OCI-LY7 (cell line): ENCODE measurements at regions not wholly inside any gene's neighbourhood (a gene's known extent, or its start where the extent isn't known, plus 50 kb on each side); places are given as distances from the start of the nearest gene placed in this dataset.

Source experiments
- BruUV-seq: library from RNA; stranded (reverse); fragments of 400-500 nt; replicated peaks from 2 replicates; lab custom pipeline; 2021; lab: Mats Ljungman, UMichigan
- CTCF ChIA-PET: fragments of 300-600 bp; sonication (Branson Sonifier 250); formaldehyde crosslinking; loops from one replicate; lab custom pipeline; 2022; ENCODE audit warnings: antibody characterized with exemption; ENCODE audit not compliant: unreplicated experiment; lab: Charles Lee
- POLR2A ChIA-PET: fragments of 300-600 bp; sonication (Branson Sonifier 250); formaldehyde crosslinking; loops from one replicate; lab custom pipeline; 2022; ENCODE audit warnings: antibody characterized with exemption; lab: Charles Lee
- DNase-seq: peaks from one replicate; pipeline ENCODE4 v3.0.0-alpha.2; 2015; ENCODE audit warnings: low spot score
- H2AFZ ChIP-seq: fragments of 200-600 bp; sonication (generic), shearing (Covaris generic); 2 replicates; pipeline ENCODE4 v1.6.1; 2014; ENCODE audit warnings: mild to moderate bottlenecking, antibody characterized with exemption, low read length, moderate library complexity
- H3K27ac ChIP-seq: fragments of 200-600 bp; sonication (generic); 2 replicates; pipeline ENCODE4 v1.5.1; 2014; ENCODE audit warnings: mixed run types, low read depth, mild to moderate bottlenecking, moderate library complexity, low read length, inconsistent platforms; ENCODE audit not compliant: poor library complexity, severe bottlenecking
- H3K36me3 ChIP-seq: fragments of 200-600 bp; sonication (generic); 2 replicates; pipeline ENCODE4 v1.6.1; 2014; ENCODE audit warnings: mild to moderate bottlenecking, antibody characterized with exemption, low read length, moderate library complexity, mixed read lengths; ENCODE audit not compliant: insufficient read depth
- H3K4me1 ChIP-seq: fragments of 200-600 bp; sonication (generic); 2 replicates; pipeline ENCODE4 v1.5.1; 2014; ENCODE audit warnings: mild to moderate bottlenecking, low read length; ENCODE audit not compliant: insufficient read depth, poor library complexity, severe bottlenecking
- H3K4me2 ChIP-seq: fragments of 200-600 bp; sonication (generic); 2 replicates; pipeline ENCODE4 v1.6.1; 2014; ENCODE audit warnings: mild to moderate bottlenecking, low read length
- H3K4me3 ChIP-seq: fragments of 200-600 bp; sonication (generic); 2 replicates; pipeline ENCODE4 v1.5.1; 2014; ENCODE audit warnings: mild to moderate bottlenecking, low read depth, low read length; ENCODE audit not compliant: poor library complexity, severe bottlenecking
- H3K79me2 ChIP-seq: fragments of 200-600 bp; sonication (generic); 2 replicates; pipeline ENCODE4 v1.6.1; 2016; ENCODE audit warnings: low read depth, mild to moderate bottlenecking, low read length, moderate library complexity, mixed read lengths; ENCODE audit not compliant: insufficient read depth
- H3K9me2 ChIP-seq: fragments of 200-600 bp; sonication (generic); 2 replicates; pipeline ENCODE4 v1.6.1; 2016; ENCODE audit warnings: mild to moderate bottlenecking, low read length, mixed read lengths; ENCODE audit not compliant: insufficient read depth
- H3K9me3 ChIP-seq: fragments of 200-600 bp; sonication (generic); 2 replicates; pipeline ENCODE4 v1.6.1; 2014; ENCODE audit warnings: mild to moderate bottlenecking, mixed run types, low read length, mixed read lengths
- H4K20me1 ChIP-seq: fragments of 200-600 bp; sonication (generic); 2 replicates; pipeline ENCODE4 v1.6.1; 2014; ENCODE audit warnings: mild to moderate bottlenecking, antibody characterized with exemption, low read length, moderate library complexity, mixed read lengths; ENCODE audit not compliant: insufficient read depth
- CTCF ChIP-seq: fragments of 200-600 bp; sonication (generic); conservative IDR thresholded peaks from 2 replicates; pipeline ENCODE4 v1.5.1; 2014; ENCODE audit warnings: mild to moderate bottlenecking, antibody characterized with exemption, low read length, moderate library complexity, mixed read lengths
- EZH2phosphoT487 ChIP-seq: fragments of 200-600 bp; sonication (generic); IDR thresholded peaks from 2 replicates; pipeline ENCODE4 v1.6.1; 2018; ENCODE audit warnings: low read depth, borderline replicate concordance, mild to moderate bottlenecking, mixed run types, antibody characterized with exemption, low read length, moderate library complexity, mixed read lengths
- intact Hi-C: fragments of 100-400 bp; cut with micrococcal nuclease; formaldehyde crosslinking; loops from one replicate; pipeline ENCODE4 v1.10.0; 2022; ENCODE audit not compliant: unreplicated experiment

DNA sequence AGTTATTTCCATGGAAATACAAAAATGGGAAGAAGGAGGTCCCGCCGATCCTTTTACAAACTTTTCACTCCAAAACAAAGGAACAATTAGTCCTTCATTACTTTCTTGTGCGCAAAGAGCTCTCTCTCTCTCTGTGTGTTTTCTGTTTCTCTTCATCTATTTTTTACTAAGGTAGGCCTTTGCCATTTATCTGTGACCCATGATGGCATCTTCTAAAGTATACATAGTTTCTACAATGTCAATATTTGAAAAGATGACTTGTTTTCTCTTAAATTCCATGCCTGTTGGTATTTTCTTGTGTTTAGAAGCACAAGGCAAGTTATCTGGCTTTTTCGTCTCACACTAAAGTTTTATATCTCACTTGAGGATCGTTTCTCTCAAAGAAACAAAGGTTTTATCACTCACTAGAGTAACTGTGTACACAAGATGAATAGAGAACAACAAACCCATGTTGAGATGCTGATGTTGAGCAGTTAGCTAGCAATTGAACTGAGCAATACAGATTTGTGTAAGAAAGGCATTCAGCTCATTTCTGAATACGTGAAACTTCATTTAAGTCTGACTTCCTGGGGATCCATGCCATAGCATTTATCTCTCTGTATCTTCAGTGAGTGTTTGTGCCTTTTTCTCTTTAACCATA is 250.3 kb downstream of the GBA3 start:
- H2AFZ ChIP-seq, result no peak overlapping the region
- TF ChIP-seq EZH2phosphoT487, result no peak
- no peak for TF ChIP-seq CTCF
- no peaks in the 10 kb centered on the region for H4K20me1 ChIP-seq
- no peak overlapping the region for H3K4me3 ChIP-seq
- no peaks in the 10 kb centered on the region for H3K9me3 ChIP-seq
- no peaks in the 10 kb centered on the region for H3K36me3 ChIP-seq
- intact Hi-C loops, result no loop called here
- CTCF ChIA-PET, result no interaction called here
- H3K4me2 ChIP-seq, result no peak overlapping the region
- H3K9me2 ChIP-seq, result no peaks in the 10 kb centered on the region
- H3K79me2 ChIP-seq, result no peaks in the 10 kb centered on the region
- no TSS peak for BruUV-seq
- POLR2A ChIA-PET, result no interaction called here
- DNase-seq, result no peak
- no peak overlapping the region for H3K27ac ChIP-seq
- H3K4me1 ChIP-seq, result no peaks in the 10 kb centered on the region

DNA sequence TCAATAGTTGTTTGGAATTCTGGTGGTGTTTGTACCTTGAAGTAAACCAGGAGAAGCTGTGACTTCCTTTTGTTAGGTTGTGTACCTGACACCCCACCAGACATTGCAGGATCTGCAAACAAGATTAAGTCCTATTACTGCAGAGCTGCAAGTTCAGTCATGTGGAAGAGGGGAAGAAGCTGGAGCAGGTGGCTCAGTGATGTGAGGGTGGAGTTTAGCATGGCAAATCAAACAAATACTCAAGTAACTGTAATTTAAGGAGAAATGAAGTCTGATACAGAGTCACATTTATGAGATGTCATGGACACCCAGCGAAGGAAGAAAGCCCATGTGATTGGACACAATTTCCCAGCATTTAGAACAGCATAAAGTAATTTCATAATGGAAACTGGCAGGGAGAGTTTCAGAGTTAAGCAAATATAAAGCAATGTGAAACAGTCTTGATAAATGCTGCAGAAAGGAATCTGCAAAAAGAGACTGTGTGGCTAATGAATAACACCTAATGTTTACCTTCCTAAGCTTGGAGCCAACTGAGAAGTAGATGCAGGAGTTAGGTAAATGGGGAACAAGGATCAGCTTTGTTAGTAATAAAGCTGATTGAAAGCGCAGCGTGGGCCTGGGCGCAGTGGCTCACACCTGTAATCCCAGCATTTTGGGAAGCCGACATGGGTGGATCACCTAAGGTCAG is 249.1 kb downstream of the GBA3 start:
- Histone ChIP-seq H3K79me2 (no peaks in the 10 kb centered on the region), H3K4me3 (no peak overlapping the region), H3K27ac (no peak overlapping the region), H2AFZ (no peak overlapping the region), H4K20me1 (no peaks in the 10 kb centered on the region), H3K4me1 (no peaks in the 10 kb centered on the region), H3K4me2 (no peak overlapping the region), H3K9me2 (no peaks in the 10 kb centered on the region), H3K9me3 (no peaks in the 10 kb centered on the region), H3K36me3 (no peaks in the 10 kb centered on the region)
- no peak for TF ChIP-seq EZH2phosphoT487
- TF ChIP-seq CTCF, result no peak
- no peak for DNase-seq
- BruUV-seq, result no TSS peak
- CTCF ChIA-PET, result no interaction called here
- intact Hi-C loops, result no loop called here
- POLR2A ChIA-PET, result interaction anchor here (0.5 kb wide), 1 partner anchor 33 kb away, joined by 3 read pairs; no protein-coding TSS in a partner anchor

DNA sequence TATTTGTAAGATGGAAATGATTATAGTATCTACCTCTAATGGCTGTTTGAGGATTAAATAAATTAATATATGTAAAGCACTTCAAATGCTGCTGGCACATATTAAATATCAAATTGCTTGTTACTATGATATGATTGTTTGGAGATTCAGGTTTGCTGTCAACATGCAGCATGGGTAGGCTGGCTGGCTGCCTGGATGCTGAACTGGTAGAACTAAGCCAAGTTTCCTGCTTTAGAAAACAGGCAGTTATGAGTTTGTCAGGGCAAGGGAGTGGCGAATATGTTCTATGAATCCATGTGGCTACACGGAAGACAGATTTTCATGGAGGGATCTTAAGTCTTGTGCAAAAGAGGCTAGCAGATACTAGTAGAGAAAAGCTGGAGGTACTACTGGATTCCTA is 239.6 kb downstream of the GBA3 start:
- CTCF ChIA-PET, result no interaction called here
- H3K36me3 ChIP-seq, result no peaks in the 10 kb centered on the region
- H4K20me1 ChIP-seq, result no peaks in the 10 kb centered on the region
- no peak for TF ChIP-seq EZH2phosphoT487
- no peak for TF ChIP-seq CTCF
- H3K4me3 ChIP-seq, result no peak overlapping the region
- DNase-seq, result no peak
- POLR2A ChIA-PET, result interaction anchor here (0.6 kb wide), 1 partner anchor 52 kb away, joined by 3 read pairs; no protein-coding TSS in a partner anchor
- no peaks in the 10 kb centered on the region for H3K4me1 ChIP-seq
- no peaks in the 10 kb centered on the region for H3K79me2 ChIP-seq
- H3K4me2 ChIP-seq, result no peak overlapping the region
- no peaks in the 10 kb centered on the region for H3K9me2 ChIP-seq
- no peak overlapping the region for H2AFZ ChIP-seq
- no peak overlapping the region for H3K27ac ChIP-seq
- no peaks in the 10 kb centered on the region for H3K9me3 ChIP-seq
- no TSS peak for BruUV-seq
- intact Hi-C loops, result no loop called here
